Gastroesophageal sphincter (tissue), 3 donors: ENCODE measurements at regions not wholly inside any gene's neighbourhood (a gene's known extent, or its start where the extent isn't known, plus 50 kb on each side); places are given as distances from the start of the nearest gene placed in this dataset.
"Not testable (repeated sequence)": the region's sequence is repeated elsewhere in the genome, so short reads cannot be mapped to it uniquely, and the experiment has no call there.

Experiments used
- CTCF ChIP-seq, 4 experiments: fragments of 200-600 bp in 2 of 4; fragments of 450-650 bp in 2 of 4; sonication (generic) in 1 of 4; IDR thresholded peaks; one replicate each; pipeline ENCODE4 v1.5.1; 2017 to 2019; ENCODE audit warnings: antibody characterized with exemption in 4 of 4, mild to moderate bottlenecking in 2 of 4, moderate library complexity in 2 of 4
- EP300 ChIP-seq: sonication (generic); formaldehyde crosslinking; IDR thresholded peaks from one replicate; pipeline ENCODE4 v1.6.1; 2017; ENCODE audit warnings: antibody characterized with exemption, mild to moderate bottlenecking

- TF ChIP-seq CTCF (IDR thresholded peaks at IDR 0.05); EP300: not testable (repeated sequence)
Observed at GRCh38 chr22:23448499-23449288, 131.4 kb downstream of the IGLL1 start.
